Activated CD4-positive, alpha-beta T cell treated with anti-CD3 and anti-CD28 coated beads, Interleukin-2, amount 10 ng/mL, durations not matched to agents 7 days and 5 days (primary cell): ENCODE measurements at regions not wholly inside any gene's neighbourhood (a gene's known extent, or its start where the extent isn't known, plus 50 kb on each side); places are given as distances from the start of the nearest gene placed in this dataset.

Experiments
- CTCF ChIA-PET: fragments of 350-600 bp; sonication (Branson Sonifier 250); formaldehyde crosslinking; loops from one replicate; lab custom pipeline; 2021; ENCODE audit warnings: antibody characterized with exemption; lab: Charles Lee
- POLR2A ChIA-PET: fragments of 350-600 bp; sonication (Branson Sonifier 250); formaldehyde crosslinking; loops from one replicate; lab custom pipeline; 2021; ENCODE audit warnings: antibody characterized with exemption; lab: Charles Lee
- DNase-seq: peaks from one replicate; pipeline ENCODE4 v3.0.0-alpha.2; 2020
- H3K27ac Mint-ChIP-seq: one replicate; pipeline ENCODE4 v1.8.0; 2021; ENCODE audit warnings: mild to moderate bottlenecking, moderate library complexity, mixed read lengths
- H3K27me3 Mint-ChIP-seq: one replicate; pipeline ENCODE4 v1.8.0; 2021; ENCODE audit warnings: mixed read lengths
- H3K36me3 Mint-ChIP-seq: one replicate; pipeline ENCODE4 v1.8.0; 2021; ENCODE audit warnings: low read depth, mixed read lengths
- H3K4me1 Mint-ChIP-seq: one replicate; pipeline ENCODE4 v1.8.0; 2021; ENCODE audit warnings: mixed read lengths
- H3K4me3 Mint-ChIP-seq: one replicate; pipeline ENCODE4 v1.8.0; 2021; ENCODE audit warnings: mild to moderate bottlenecking, moderate library complexity, mixed read lengths
- H3K9me3 Mint-ChIP-seq: one replicate; pipeline ENCODE4 v1.8.0; 2021; ENCODE audit warnings: mixed read lengths

- peak overlapping the region; percentile 96 for H3K27ac Mint-ChIP-seq
- ChIA-PET CTCF (interaction anchor here (0.7 to 2.1 kb wide), 12 partner anchors 9 to 414 kb away, joined by 3 to 8 read pairs (median 5); no protein-coding TSS in a partner anchor), POLR2A (no interaction called here)
- no peak overlapping the region for H3K4me3 Mint-ChIP-seq
- peaks cover 12% of the 10 kb centered on the region for H3K9me3 Mint-ChIP-seq
- DNase-seq = no peak
- peaks cover 10% of the 10 kb centered on the region for H3K36me3 Mint-ChIP-seq
- peaks cover 47% of the 10 kb centered on the region for H3K4me1 Mint-ChIP-seq
- peaks cover 1% of the 10 kb centered on the region for H3K27me3 Mint-ChIP-seq
These were observed 343.7 kb upstream of the KLF3 start for GRCh38 chr4:38320343-38320695.

- Mint-ChIP-seq H3K9me3 (peaks cover 16% of the 10 kb centered on the region), H3K36me3 (peaks cover 11% of the 10 kb centered on the region), H3K27ac (peak overlapping the region; percentile 31), H3K4me1 (peaks cover 50% of the 10 kb centered on the region), H3K27me3 (peaks cover under 1% of the 10 kb centered on the region), H3K4me3 (no peak overlapping the region)
- ChIA-PET CTCF (interaction anchor here (0.7 to 1.8 kb wide), 5 partner anchors 10 to 363 kb away, joined by 3 to 7 read pairs (median 4); no protein-coding TSS in a partner anchor), POLR2A (interaction anchor here (0.7 kb wide), 1 partner anchor 214 kb away, joined by 3 read pairs; no protein-coding TSS in a partner anchor)
- DNase-seq = no peak
These were observed 343.2 kb upstream of the KLF3 start for GRCh38 chr4:38320833-38321232.

- peaks cover 18% of the 10 kb centered on the region for H3K36me3 Mint-ChIP-seq
- H3K4me3 Mint-ChIP-seq = no peak overlapping the region
- POLR2A ChIA-PET = no interaction called here
- peaks cover 53% of the 10 kb centered on the region for H3K4me1 Mint-ChIP-seq
- peaks cover 23% of the 10 kb centered on the region for H3K9me3 Mint-ChIP-seq
- H3K27me3 Mint-ChIP-seq = no peaks in the 10 kb centered on the region
- CTCF ChIA-PET = interaction anchor here (0.6 to 1.4 kb wide), 7 partner anchors 8 to 1824 kb away, joined by 3 to 5 read pairs (median 4); no protein-coding TSS in a partner anchor
- no peak overlapping the region for H3K27ac Mint-ChIP-seq
- no peak for DNase-seq
These were observed 341.3 kb upstream of the KLF3 start for GRCh38 chr4:38322714-38323113.

GRCh38 chr4:38323141-38323641, 340.8 kb upstream of the KLF3 start:
- no peak overlapping the region for H3K4me3 Mint-ChIP-seq
- no peak for DNase-seq
- ChIA-PET CTCF (interaction anchor here (0.6 to 1.2 kb wide), 5 partner anchors 60 to 1825 kb away, joined by 3 to 5 read pairs (median 4); no protein-coding TSS in a partner anchor), POLR2A (no interaction called here)
- H3K4me1 Mint-ChIP-seq = peaks cover 54% of the 10 kb centered on the region
- no peak overlapping the region for H3K27ac Mint-ChIP-seq
- H3K36me3 Mint-ChIP-seq = peaks cover 18% of the 10 kb centered on the region
- no peaks in the 10 kb centered on the region for H3K27me3 Mint-ChIP-seq
- H3K9me3 Mint-ChIP-seq = peaks cover 23% of the 10 kb centered on the region

GRCh38 chr4:38324861-38325628, 339.0 kb upstream of the KLF3 start:
- ChIA-PET POLR2A (no interaction called here), CTCF (interaction anchor here (0.6 to 1.1 kb wide), 2 partner anchors 10 to 210 kb away, joined by 3 read pairs; no protein-coding TSS in a partner anchor)
- no peaks in the 10 kb centered on the region for H3K27me3 Mint-ChIP-seq
- no peak overlapping the region for H3K27ac Mint-ChIP-seq
- peaks cover 18% of the 10 kb centered on the region for H3K36me3 Mint-ChIP-seq
- no peak for DNase-seq
- H3K9me3 Mint-ChIP-seq = peaks cover 23% of the 10 kb centered on the region
- H3K4me1 Mint-ChIP-seq = peaks cover 54% of the 10 kb centered on the region
- no peak overlapping the region for H3K4me3 Mint-ChIP-seq

- CTCF ChIA-PET = no interaction called here
- Mint-ChIP-seq H3K36me3 (peaks cover 18% of the 10 kb centered on the region), H3K27ac (no peak overlapping the region), H3K9me3 (peaks cover 23% of the 10 kb centered on the region), H3K27me3 (no peaks in the 10 kb centered on the region), H3K4me1 (peaks cover 54% of the 10 kb centered on the region), H3K4me3 (no peak overlapping the region)
- POLR2A ChIA-PET = no interaction called here
- no peak for DNase-seq
These were observed 338.4 kb upstream of the KLF3 start for GRCh38 chr4:38325629-38325913.

- CTCF ChIA-PET = no interaction called here
- H3K4me1 Mint-ChIP-seq = peaks cover 53% of the 10 kb centered on the region
These were observed 337.5 kb upstream of the KLF3 start for GRCh38 chr4:38326499-38326898.

GRCh38 chr4:38327174-38327573, 336.8 kb upstream of the KLF3 start:
- POLR2A ChIA-PET = no interaction called here
- Mint-ChIP-seq H3K27ac (no peak overlapping the region), H3K4me1 (peaks cover 54% of the 10 kb centered on the region), H3K4me3 (no peak overlapping the region), H3K36me3 (peaks cover 18% of the 10 kb centered on the region), H3K27me3 (no peaks in the 10 kb centered on the region), H3K9me3 (peaks cover 23% of the 10 kb centered on the region)
- no peak for DNase-seq
- CTCF ChIA-PET = interaction anchor here (0.8 kb wide), 1 partner anchor 9 kb away, joined by 3 read pairs; no protein-coding TSS in a partner anchor

More at GRCh38 chr4:38326499-38326898, 337.5 kb upstream of the KLF3 start:
- no peak overlapping the region for H3K27ac Mint-ChIP-seq
- no peak for DNase-seq
- POLR2A ChIA-PET = no interaction called here
- H3K27me3 Mint-ChIP-seq = no peaks in the 10 kb centered on the region
- peaks cover 23% of the 10 kb centered on the region for H3K9me3 Mint-ChIP-seq
- H3K4me3 Mint-ChIP-seq = no peak overlapping the region
- peaks cover 18% of the 10 kb centered on the region for H3K36me3 Mint-ChIP-seq

GRCh38 chr4:38328989-38329729, 334.8 kb upstream of the KLF3 start:
- CTCF ChIA-PET = interaction anchor here (1.0 kb wide), 1 partner anchor 9 kb away, joined by 5 read pairs; no protein-coding TSS in a partner anchor
- Mint-ChIP-seq H3K4me3 (peak overlapping the region; percentile 30), H3K27me3 (peaks cover 1% of the 10 kb centered on the region), H3K9me3 (peaks cover 18% of the 10 kb centered on the region), H3K27ac (peak overlapping the region; percentile 84), H3K36me3 (peaks cover 14% of the 10 kb centered on the region), H3K4me1 (peaks cover 60% of the 10 kb centered on the region)
- DNase-seq = peak; percentile 37
- POLR2A ChIA-PET = no interaction called here

- CTCF ChIA-PET = interaction anchor here (1.0 to 1.9 kb wide), 5 partner anchors 8 to 273 kb away, joined by 3 to 5 read pairs (median 3); no protein-coding TSS in a partner anchor
- Mint-ChIP-seq H3K27ac (peak overlapping the region; percentile 54), H3K9me3 (peaks cover 13% of the 10 kb centered on the region), H3K4me3 (no peak overlapping the region), H3K27me3 (peaks cover 4% of the 10 kb centered on the region), H3K4me1 (peaks cover 71% of the 10 kb centered on the region), H3K36me3 (peaks cover 11% of the 10 kb centered on the region)
- no peak for DNase-seq
- POLR2A ChIA-PET = interaction anchor here (0.6 kb wide), 1 partner anchor 12 kb away, joined by 3 read pairs; no protein-coding TSS in a partner anchor
These were observed 333.7 kb upstream of the KLF3 start for GRCh38 chr4:38330321-38330720.

- H3K4me1 Mint-ChIP-seq = peaks cover 71% of the 10 kb centered on the region
- H3K36me3 Mint-ChIP-seq = peaks cover 9% of the 10 kb centered on the region
- peaks cover 4% of the 10 kb centered on the region for H3K27me3 Mint-ChIP-seq
- H3K4me3 Mint-ChIP-seq = no peak overlapping the region
- peaks cover 9% of the 10 kb centered on the region for H3K9me3 Mint-ChIP-seq
- ChIA-PET POLR2A (interaction anchor here (0.6 kb wide), 1 partner anchor 12 kb away, joined by 3 read pairs; no protein-coding TSS in a partner anchor), CTCF (interaction anchor here (1.0 to 1.9 kb wide), 5 partner anchors 9 to 273 kb away, joined by 3 to 5 read pairs (median 3); no protein-coding TSS in a partner anchor)
- H3K27ac Mint-ChIP-seq = no peak overlapping the region
- no peak for DNase-seq
These were observed 333.1 kb upstream of the KLF3 start for GRCh38 chr4:38330936-38331335.

- CTCF ChIA-PET = no interaction called here
- Mint-ChIP-seq H3K36me3 (peaks cover 10% of the 10 kb centered on the region), H3K27ac (no peak overlapping the region), H3K4me3 (no peak overlapping the region), H3K4me1 (peaks cover 64% of the 10 kb centered on the region), H3K27me3 (peaks cover 4% of the 10 kb centered on the region), H3K9me3 (peaks cover 7% of the 10 kb centered on the region)
- DNase-seq = no peak
- POLR2A ChIA-PET = no interaction called here
These were observed 331.3 kb upstream of the KLF3 start for GRCh38 chr4:38332699-38333098.
